Activated T-cell treated with anti-CD3 and anti-CD28 coated beads, Interleukin-2, amount 50 U/mL, for 24 hours (primary cell): ENCODE measurements at regions not wholly inside any gene's neighbourhood (a gene's known extent, or its start where the extent isn't known, plus 50 kb on each side); places are given as distances from the start of the nearest gene placed in this dataset.

ENCODE experiments used
- DNase-seq: peaks from one replicate; pipeline ENCODE4 v3.0.0-alpha.2; 2020
- H3K27ac Mint-ChIP-seq: 2 replicates; pipeline ENCODE4 v1.8.0; 2020; ENCODE audit warnings: mild to moderate bottlenecking, mixed read lengths
- H3K27me3 Mint-ChIP-seq: 2 replicates; pipeline ENCODE4 v1.8.0; 2020; ENCODE audit warnings: mixed read lengths
- H3K36me3 Mint-ChIP-seq: 2 replicates; pipeline ENCODE4 v1.8.0; 2020; ENCODE audit warnings: low read depth, mixed read lengths
- H3K4me1 Mint-ChIP-seq: 2 replicates; pipeline ENCODE4 v1.8.0; 2020; ENCODE audit warnings: low read depth, mixed read lengths
- H3K4me3 Mint-ChIP-seq: 2 replicates; pipeline ENCODE4 v1.8.0; 2020; ENCODE audit warnings: mild to moderate bottlenecking, moderate library complexity, mixed read lengths
- H3K9me3 Mint-ChIP-seq: 2 replicates; pipeline ENCODE4 v1.8.0; 2020; ENCODE audit warnings: mixed read lengths

DNA sequence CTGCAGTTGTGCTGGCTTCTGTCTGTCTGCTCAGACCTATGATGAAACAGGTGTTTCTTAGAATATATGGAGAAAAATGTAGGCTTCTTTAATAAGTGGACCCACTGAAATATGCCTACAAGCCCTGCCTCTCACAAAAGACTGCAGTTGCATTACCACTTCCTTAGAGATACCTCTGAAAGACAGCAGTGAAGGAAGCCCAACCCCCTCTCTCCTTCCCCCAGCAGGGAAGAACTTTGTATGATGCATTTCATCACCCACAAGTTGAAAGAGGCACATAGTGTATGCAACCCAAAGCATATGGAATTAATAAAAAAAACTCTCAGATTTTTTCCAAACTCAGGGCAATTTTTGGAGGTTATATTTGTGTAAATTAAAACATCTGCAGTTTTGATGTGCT, 916.7 kb downstream of the TECRL start:
- H3K4me3 Mint-ChIP-seq: no peak overlapping the region
- no peak overlapping the region for H3K27ac Mint-ChIP-seq
- H3K9me3 Mint-ChIP-seq: peaks cover 15% of the 10 kb centered on the region
- no peaks in the 10 kb centered on the region for H3K4me1 Mint-ChIP-seq
- H3K36me3 Mint-ChIP-seq: no peaks in the 10 kb centered on the region
- no peaks in the 10 kb centered on the region for H3K27me3 Mint-ChIP-seq
- DNase-seq: no peak

DNA sequence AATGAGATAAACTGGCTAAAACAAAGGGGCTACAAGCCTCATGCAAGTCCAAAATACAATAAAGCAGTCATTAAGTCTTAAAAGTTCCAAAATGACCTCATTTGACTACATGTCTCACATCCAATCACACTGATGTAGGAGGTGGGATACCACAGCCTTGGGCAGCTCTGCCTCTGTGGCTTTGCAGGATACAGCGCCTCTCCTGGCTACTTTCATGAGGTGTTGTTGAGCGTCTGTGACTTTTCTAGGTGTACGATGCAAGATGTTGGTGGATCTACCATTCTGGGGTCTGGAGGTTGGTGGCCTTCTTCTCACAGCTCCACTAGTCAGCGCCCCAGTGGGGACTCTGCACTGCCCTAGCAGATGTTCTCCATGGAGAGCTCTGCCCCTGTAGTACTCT, 944.9 kb downstream of the TECRL start:
- Mint-ChIP-seq H3K27ac (no peak overlapping the region), H3K4me3 (no peak overlapping the region), H3K4me1 (no peaks in the 10 kb centered on the region), H3K36me3 (no peaks in the 10 kb centered on the region), H3K27me3 (no peaks in the 10 kb centered on the region), H3K9me3 (peaks cover 33% of the 10 kb centered on the region)
- DNase-seq: no peak

DNA sequence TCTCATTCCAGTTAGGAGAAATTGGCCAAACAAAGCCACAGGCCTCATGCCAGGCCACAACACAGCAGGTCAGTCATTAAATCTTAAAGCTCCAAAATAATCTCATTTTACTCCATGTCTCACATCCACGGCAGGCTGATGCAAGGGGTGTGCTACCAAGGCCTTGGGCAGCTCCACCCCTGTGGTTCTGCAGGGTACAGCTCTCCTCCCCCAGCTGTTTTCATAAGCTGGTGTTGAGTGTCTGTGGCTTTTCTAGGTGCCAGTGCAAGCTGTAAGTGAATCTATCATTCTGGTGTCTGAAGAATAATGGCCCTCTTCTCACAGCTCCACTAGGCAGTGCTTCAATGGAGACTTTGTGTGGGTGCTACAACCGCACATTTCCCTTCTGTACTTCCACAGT, 949.2 kb downstream of the TECRL start:
- H3K36me3 Mint-ChIP-seq: no peaks in the 10 kb centered on the region
- H3K27ac Mint-ChIP-seq: no peak overlapping the region
- no peak overlapping the region for H3K4me3 Mint-ChIP-seq
- peaks cover 27% of the 10 kb centered on the region for H3K9me3 Mint-ChIP-seq
- no peak for DNase-seq
- H3K27me3 Mint-ChIP-seq: no peaks in the 10 kb centered on the region
- H3K4me1 Mint-ChIP-seq: no peaks in the 10 kb centered on the region

DNA sequence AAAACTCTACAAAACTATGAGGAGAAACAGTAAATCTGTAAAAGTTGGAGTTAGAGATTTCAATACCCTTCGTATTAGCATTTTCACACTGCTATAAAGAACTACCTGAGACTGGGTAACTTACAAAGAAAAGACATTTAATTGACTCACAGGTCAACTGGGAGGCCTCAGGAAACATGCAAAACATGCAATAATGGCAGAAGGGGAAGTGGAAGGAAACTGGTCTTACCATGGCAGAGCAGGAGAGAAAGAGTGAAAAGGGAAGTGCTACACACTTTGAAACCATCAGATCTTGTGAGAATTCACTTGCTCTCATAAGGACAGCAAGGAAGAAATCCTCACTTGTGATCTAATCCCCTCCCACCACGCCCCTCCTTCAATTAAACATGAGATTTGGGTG, 949.9 kb downstream of the TECRL start:
- Mint-ChIP-seq H3K4me3 (no peak overlapping the region), H3K27ac (no peak overlapping the region), H3K27me3 (no peaks in the 10 kb centered on the region), H3K4me1 (no peaks in the 10 kb centered on the region), H3K36me3 (no peaks in the 10 kb centered on the region), H3K9me3 (peaks cover 26% of the 10 kb centered on the region)
- DNase-seq: no peak

DNA sequence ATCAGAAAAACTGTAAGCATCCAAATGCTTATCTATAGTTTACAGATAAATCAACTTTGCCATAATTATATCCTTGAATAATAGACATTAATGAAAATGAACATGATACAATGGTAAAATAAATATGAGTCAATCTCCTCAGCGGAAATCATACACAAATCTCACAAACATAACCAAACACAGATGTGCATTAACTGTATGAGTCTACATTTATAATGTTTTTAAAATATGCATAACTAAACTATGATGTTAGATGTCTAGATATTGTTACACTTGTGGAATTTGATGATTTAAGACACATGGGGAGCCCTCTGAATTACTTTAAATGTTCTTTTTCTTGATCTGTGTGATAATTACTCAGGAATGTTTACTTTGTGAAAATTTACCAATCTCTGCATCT, 951.2 kb downstream of the TECRL start:
- Mint-ChIP-seq H3K27ac (no peak overlapping the region), H3K4me3 (no peak overlapping the region), H3K9me3 (peaks cover 26% of the 10 kb centered on the region), H3K36me3 (no peaks in the 10 kb centered on the region), H3K27me3 (no peaks in the 10 kb centered on the region), H3K4me1 (no peaks in the 10 kb centered on the region)
- DNase-seq: no peak

DNA sequence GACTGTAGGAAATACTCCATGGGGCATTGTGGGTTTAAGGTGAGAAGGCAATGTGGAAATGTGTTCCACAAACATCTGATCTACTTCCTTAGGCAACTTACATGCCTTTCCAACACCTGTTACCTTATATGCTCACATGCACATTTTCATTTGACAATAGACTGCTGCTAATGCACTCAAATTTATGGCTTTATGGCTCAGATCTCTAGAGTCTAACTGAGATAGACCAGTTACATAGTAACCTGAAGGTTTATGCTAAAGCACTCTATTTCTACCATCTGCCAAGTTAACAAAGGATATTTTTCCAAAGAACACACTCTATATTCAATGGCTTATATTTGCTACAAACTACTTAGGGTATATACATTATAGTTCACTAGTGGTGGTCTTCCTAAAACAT, 969.0 kb downstream of the TECRL start:
- H3K4me1 Mint-ChIP-seq: no peaks in the 10 kb centered on the region
- DNase-seq: no peak
- no peak overlapping the region for H3K4me3 Mint-ChIP-seq

DNA sequence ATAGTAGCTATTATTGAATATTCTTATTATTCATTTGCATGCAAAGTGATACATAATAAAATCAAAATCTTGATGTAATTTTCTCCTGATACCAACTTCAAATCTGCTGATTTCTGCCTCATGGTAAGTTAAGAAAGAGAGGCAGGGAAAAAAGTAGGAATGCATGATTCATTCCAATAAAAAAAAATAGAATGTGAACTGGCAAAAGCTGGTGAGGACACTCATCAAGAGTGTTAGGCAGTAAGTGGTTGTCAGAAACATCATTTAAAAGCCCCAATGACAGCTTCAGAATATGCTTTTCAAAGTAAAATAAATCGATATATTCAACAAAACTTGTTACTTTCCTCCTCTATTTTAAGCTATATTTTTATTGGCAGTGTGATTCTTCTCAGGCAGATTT, 979.1 kb downstream of the TECRL start:
- no peak overlapping the region for H3K27ac Mint-ChIP-seq
- no peak overlapping the region for H3K4me3 Mint-ChIP-seq
- H3K4me1 Mint-ChIP-seq: no peaks in the 10 kb centered on the region
- no peak for DNase-seq
- no peaks in the 10 kb centered on the region for H3K36me3 Mint-ChIP-seq
- no peaks in the 10 kb centered on the region for H3K27me3 Mint-ChIP-seq
- H3K9me3 Mint-ChIP-seq: peaks cover 15% of the 10 kb centered on the region

More for the DNA sequence above, 969.0 kb downstream of the TECRL start:
- Mint-ChIP-seq H3K9me3 (peaks cover 7% of the 10 kb centered on the region), H3K36me3 (no peaks in the 10 kb centered on the region), H3K27me3 (no peaks in the 10 kb centered on the region), H3K27ac (no peak overlapping the region)

DNA sequence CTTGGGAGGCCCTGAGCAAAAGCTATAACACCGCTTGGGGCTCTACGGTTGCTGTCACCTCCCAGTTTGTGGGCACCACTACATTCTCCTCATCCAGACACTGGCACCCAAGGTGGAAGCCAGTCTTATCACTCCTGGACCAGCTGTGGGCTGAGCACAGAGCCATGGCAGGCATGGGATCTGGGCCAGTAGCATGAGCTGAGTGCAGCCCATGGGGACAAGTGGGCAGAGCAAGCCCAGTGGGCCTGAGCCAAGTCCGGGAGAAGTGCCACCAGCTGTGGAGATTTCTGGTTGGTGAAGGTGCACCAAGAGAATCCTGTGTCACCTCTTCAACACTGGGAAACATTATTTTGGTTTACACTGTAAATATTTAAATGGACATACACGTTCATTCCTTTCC, 1013.0 kb downstream of the TECRL start:
- Mint-ChIP-seq H3K36me3 (no peaks in the 10 kb centered on the region), H3K4me1 (no peaks in the 10 kb centered on the region), H3K4me3 (no peak overlapping the region), H3K27me3 (no peaks in the 10 kb centered on the region), H3K27ac (no peak overlapping the region), H3K9me3 (peaks cover 16% of the 10 kb centered on the region)
- DNase-seq: no peak

DNA sequence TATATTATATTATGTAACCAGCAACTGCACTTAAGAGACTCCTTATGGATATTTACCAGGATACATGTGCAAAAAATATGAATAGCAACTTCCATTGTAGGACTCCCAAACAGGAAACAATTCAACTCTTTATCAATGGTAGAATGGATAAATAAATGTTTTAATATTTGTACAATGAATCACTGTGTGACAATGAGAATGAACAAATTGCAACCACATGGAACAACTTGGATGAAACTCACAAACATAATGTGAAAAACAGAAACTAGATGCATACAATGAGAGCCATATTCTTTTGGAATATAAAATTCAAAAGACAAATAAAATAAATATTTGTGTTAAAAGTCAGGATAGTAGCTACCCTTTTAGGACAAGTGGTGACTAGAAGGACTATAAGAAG, 1015.7 kb downstream of the TECRL start:
- H3K4me3 Mint-ChIP-seq: no peak overlapping the region
- H3K4me1 Mint-ChIP-seq: no peaks in the 10 kb centered on the region
- H3K27ac Mint-ChIP-seq: no peak overlapping the region
- no peak for DNase-seq
- H3K27me3 Mint-ChIP-seq: no peaks in the 10 kb centered on the region
- no peaks in the 10 kb centered on the region for H3K36me3 Mint-ChIP-seq
- peaks cover 16% of the 10 kb centered on the region for H3K9me3 Mint-ChIP-seq

DNA sequence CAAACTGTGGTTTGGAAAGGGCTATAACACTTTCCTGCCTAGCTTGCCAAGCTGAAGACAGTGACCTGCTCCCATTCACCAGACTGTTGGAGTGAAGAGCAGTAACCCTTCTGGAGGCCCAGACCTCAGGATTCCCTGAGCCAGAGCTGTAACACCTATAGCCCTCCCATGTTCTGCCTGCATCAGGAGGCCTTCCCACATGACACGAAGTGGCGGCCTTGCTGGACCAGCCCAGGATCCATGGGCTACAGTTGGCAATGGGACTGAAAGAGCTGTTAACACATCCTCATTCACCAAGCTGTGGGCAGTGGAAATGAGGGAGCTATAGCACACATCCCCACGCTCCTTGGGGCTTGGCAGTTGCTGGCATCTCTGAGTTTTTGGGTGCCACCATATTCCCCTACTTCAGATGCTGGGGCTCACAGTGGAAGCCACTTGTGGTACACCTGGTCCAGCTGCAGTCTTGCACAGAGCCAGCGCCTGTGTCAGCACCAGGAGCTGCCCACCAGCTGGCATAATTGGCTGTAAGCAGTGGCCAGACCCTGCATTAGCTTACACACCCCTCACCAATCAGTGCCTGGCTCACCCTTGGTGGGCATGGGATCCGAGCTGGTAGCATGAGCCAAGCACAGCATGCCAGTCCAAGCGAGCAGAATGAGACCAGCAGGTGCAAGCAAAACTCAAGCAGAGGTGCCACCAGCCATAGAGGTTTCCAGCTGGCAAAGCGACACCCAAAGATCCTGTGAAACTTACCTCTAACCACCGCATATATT, 1029.3 kb downstream of the TECRL start:
- H3K4me3 Mint-ChIP-seq: no peak overlapping the region
- H3K4me1 Mint-ChIP-seq: no peaks in the 10 kb centered on the region
- H3K27ac Mint-ChIP-seq: no peak overlapping the region
- H3K27me3 Mint-ChIP-seq: no peaks in the 10 kb centered on the region
- H3K36me3 Mint-ChIP-seq: no peaks in the 10 kb centered on the region
- H3K9me3 Mint-ChIP-seq: peaks cover 6% of the 10 kb centered on the region
- no peak for DNase-seq

DNA sequence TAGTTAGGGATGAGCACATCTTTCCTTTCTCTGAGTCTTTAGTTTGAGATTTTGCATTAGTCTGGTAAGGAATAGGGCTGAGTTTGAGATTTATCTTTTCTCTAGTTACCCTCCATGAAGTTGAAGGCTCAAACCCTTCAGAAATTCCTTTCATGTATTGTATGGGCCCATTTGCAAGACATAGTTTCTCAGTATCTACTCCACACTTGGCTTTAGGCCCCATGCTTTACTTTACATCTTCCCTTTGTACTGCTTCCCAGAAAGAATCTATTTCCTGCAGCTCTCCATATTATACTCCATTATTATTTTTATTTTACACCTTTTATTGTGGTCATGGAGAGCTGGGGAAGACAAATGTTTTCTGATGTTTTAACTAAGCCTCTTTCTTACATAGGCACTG, 1038.2 kb downstream of the TECRL start:
- Mint-ChIP-seq H3K36me3 (no peaks in the 10 kb centered on the region), H3K4me3 (no peak overlapping the region), H3K4me1 (no peaks in the 10 kb centered on the region), H3K27ac (no peak overlapping the region), H3K27me3 (no peaks in the 10 kb centered on the region), H3K9me3 (peaks cover 12% of the 10 kb centered on the region)
- no peak for DNase-seq

DNA sequence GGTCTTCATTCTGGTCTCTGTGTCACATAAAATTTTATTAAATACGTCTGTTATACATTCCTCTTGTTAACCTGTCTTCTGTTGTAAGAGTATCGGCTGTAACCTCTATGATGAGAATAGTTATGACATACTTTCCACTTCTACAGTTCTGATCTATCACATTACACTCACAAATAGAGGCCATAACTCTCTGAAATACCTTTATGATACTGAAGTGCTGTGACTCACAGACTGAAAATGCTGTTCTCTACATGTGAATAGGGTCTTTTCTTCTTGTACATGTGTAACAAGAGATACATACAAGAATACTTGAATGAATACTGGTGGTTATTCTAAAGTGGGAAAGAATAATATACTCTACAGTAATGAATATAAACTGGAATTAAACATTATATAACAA, 1047.6 kb downstream of the TECRL start:
- H3K36me3 Mint-ChIP-seq: no peaks in the 10 kb centered on the region
- no peak for DNase-seq

DNA sequence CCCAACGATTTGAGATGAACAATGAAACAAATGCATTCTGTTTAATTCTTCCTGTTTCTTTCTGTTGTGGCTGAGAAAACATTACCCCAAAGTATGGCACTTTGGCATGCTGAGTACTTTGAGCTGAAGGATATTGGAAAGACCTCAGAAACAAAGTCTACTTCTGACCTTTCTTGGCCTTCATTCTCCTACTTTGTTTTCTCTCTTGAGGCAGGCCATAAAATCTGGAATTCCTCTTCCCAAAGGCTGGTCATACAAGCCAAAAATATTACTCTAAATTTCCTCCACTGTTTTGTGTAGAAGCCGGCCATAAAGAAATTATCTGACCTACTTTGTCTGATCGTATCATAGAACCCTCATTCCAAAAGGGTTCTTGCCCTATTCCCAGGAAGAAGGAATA, 1048.2 kb downstream of the TECRL start:
- Mint-ChIP-seq H3K4me1 (no peaks in the 10 kb centered on the region), H3K27me3 (no peaks in the 10 kb centered on the region), H3K36me3 (no peaks in the 10 kb centered on the region), H3K4me3 (no peak overlapping the region), H3K27ac (no peak overlapping the region), H3K9me3 (peaks cover 10% of the 10 kb centered on the region)
- DNase-seq: no peak

More for the DNA sequence above, 1047.6 kb downstream of the TECRL start:
- H3K4me1 Mint-ChIP-seq: no peaks in the 10 kb centered on the region
- no peak overlapping the region for H3K27ac Mint-ChIP-seq
- no peak overlapping the region for H3K4me3 Mint-ChIP-seq
- H3K9me3 Mint-ChIP-seq: peaks cover 10% of the 10 kb centered on the region
- no peaks in the 10 kb centered on the region for H3K27me3 Mint-ChIP-seq

DNA sequence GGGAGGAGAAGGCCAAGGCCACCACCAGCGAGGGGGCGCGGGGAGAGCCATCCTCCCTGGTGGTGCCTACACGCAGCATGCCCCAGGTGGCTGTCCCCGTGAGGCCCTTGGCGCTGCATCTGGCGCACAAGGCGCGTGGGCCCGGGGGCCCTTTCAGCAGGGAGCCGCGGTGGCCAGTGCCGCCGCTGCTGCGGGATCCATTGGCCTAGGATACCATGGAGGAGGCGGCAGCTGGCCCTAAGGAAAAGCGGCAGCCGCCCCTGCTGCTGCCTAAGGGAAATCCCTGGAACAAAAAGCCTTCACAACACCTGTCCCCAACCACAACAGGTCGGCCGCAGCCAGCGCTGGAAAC, 1059.6 kb downstream of the TECRL start:
- DNase-seq: no peak
- Mint-ChIP-seq H3K27me3 (no peaks in the 10 kb centered on the region), H3K27ac (no peak overlapping the region), H3K4me1 (no peaks in the 10 kb centered on the region), H3K36me3 (no peaks in the 10 kb centered on the region), H3K9me3 (peaks cover 30% of the 10 kb centered on the region), H3K4me3 (no peak overlapping the region)

DNA sequence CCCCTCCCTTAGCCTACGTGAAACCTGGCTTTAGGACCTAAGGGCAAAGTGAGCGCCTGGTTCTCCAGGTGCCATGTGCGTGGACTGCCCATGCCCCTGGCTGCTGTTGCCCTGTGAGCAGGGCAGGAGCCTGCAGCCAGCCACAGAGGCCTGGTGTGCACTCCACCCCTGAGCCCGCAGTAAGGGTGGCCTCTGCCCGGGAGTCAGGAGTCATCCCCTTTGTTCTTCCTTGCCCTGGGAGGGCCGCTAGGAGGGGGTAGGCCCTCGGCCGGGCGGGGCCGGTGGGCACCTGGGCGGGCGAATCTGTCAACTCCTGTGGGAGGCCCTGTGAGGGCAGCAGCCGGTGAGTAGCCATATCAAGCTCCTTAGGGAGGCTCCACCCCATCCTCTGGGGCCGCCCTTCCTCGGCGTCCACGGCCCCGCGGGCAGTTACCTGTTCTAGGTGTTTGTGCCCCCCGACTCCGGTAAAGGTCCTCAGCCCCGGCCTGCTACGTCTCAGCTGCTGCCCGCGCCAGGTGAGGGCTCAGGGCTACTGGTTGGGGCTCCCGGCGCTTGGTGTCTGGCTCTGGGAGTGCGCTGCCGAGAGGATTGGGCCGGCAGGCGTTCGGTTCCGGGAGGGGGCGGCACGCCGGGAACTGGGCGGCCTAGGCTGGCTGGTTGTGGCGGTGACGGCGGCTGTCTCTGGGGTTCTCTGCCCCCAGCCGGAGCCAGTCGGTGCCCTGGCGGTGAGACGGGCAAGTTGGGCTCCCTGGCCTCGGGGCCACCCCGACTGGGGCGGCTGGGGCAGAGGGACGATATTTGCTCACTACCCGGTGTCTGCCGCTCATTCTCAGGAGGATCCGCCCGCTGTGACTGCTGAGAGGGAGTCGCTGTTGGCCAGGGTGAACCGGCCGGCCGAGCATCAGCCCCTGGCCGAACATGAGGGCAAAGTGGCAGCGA, 1060.2 kb downstream of the TECRL start:
- Mint-ChIP-seq H3K36me3 (no peaks in the 10 kb centered on the region), H3K4me1 (no peaks in the 10 kb centered on the region), H3K27me3 (no peaks in the 10 kb centered on the region), H3K9me3 (peaks cover 27% of the 10 kb centered on the region), H3K27ac (no peak overlapping the region), H3K4me3 (no peak overlapping the region)
- no peak for DNase-seq
